Ascending aorta (tissue), 2 donors: ENCODE measurements at regions not wholly inside any gene's neighbourhood (a gene's known extent, or its start where the extent isn't known, plus 50 kb on each side); places are given as distances from the start of the nearest gene placed in this dataset.

ENCODE experiments used
- DNase-seq, 2 donors: peaks; one replicate each; pipeline ENCODE4 v3.0.0-alpha.2; 2019; ENCODE audit warnings: low spot score in 2 of 2
- H3K27ac ChIP-seq, 2 donors: fragments of 200-600 bp; sonication (generic); one replicate each; pipeline ENCODE4 v1.5.1; 2016 to 2017; ENCODE audit warnings: mild to moderate bottlenecking in 1 of 2
- H3K27me3 ChIP-seq: fragments of 200-600 bp; sonication (generic); one replicate; pipeline ENCODE4 v1.5.1; 2017
- H3K36me3 ChIP-seq, 2 donors: fragments of 200-600 bp; sonication (generic); one replicate each; pipeline ENCODE4 v1.5.1; 2016
- H3K4me1 ChIP-seq, 2 donors: fragments of 200-600 bp; sonication (generic); one replicate each; pipeline ENCODE4 v1.5.1; 2016 to 2017; ENCODE audit warnings: mild to moderate bottlenecking in 1 of 2
- H3K4me3 ChIP-seq, 2 donors: fragments of 200-600 bp; sonication (generic); one replicate each; pipeline ENCODE4 v1.5.1; 2016 to 2017; ENCODE audit warnings: mild to moderate bottlenecking in 1 of 2
- H3K9me3 ChIP-seq, 2 donors: fragments of 200-600 bp; sonication (generic); one replicate each; pipeline ENCODE4 v1.5.1; 2016
- intact Hi-C: fragments of 100-400 bp; cut with DNase I; formaldehyde crosslinking; loops from one replicate; pipeline ENCODE4 v1.15.1; 2023
- TF ChIP-seq, protein P1 (sequence below), 3 experiments: fragments of 200-600 bp in 2 of 3; fragments of 450-650 bp in 1 of 3; sonication (generic) in 2 of 3; IDR thresholded peaks; one replicate each; pipeline ENCODE4 v1.5.1; 2016 to 2019; ENCODE audit warnings: antibody characterized with exemption in 3 of 3, mild to moderate bottlenecking in 1 of 3, moderate library complexity in 1 of 3

DNA sequence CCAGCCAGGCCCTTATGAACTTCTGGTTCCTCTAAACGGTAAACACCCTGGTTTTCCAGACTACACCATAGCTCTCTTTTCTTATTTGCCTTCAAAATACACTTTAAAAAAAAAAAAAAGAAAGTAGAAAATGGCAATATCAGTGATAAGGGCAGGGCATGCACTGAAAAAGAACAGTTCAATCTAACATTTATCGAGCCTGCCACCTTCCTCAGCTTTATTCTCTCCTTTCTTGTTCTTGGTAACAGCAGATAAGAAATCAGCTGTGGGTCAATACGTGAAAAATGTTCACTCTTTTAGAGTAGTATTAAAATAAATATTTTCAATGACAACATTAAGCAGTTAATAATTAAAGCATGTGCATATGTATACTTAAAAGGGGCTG is 83.1 kb upstream of the ZNF648 start:
- Histone ChIP-seq H3K9me3 (no peaks in the 10 kb centered on the region), H3K4me1 (peaks cover 5 to 27% of the 10 kb centered on the region in 2 donors), H3K36me3 (no peaks in the 10 kb centered on the region), H3K27me3 (no peaks in the 10 kb centered on the region), H3K27ac (peak overlapping the region; percentile 79 to 91), H3K4me3 (no peak overlapping the region)
- intact Hi-C loops: loop anchor here (5.0 kb wide), 3 partner anchors 62 to 148 kb away; no protein-coding TSS in a partner anchor
- TF ChIP-seq, protein P1, sequence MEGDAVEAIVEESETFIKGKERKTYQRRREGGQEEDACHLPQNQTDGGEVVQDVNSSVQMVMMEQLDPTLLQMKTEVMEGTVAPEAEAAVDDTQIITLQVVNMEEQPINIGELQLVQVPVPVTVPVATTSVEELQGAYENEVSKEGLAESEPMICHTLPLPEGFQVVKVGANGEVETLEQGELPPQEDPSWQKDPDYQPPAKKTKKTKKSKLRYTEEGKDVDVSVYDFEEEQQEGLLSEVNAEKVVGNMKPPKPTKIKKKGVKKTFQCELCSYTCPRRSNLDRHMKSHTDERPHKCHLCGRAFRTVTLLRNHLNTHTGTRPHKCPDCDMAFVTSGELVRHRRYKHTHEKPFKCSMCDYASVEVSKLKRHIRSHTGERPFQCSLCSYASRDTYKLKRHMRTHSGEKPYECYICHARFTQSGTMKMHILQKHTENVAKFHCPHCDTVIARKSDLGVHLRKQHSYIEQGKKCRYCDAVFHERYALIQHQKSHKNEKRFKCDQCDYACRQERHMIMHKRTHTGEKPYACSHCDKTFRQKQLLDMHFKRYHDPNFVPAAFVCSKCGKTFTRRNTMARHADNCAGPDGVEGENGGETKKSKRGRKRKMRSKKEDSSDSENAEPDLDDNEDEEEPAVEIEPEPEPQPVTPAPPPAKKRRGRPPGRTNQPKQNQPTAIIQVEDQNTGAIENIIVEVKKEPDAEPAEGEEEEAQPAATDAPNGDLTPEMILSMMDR (IDR thresholded peaks at IDR 0.05): no peak
- DNase-seq: no peak

DNA sequence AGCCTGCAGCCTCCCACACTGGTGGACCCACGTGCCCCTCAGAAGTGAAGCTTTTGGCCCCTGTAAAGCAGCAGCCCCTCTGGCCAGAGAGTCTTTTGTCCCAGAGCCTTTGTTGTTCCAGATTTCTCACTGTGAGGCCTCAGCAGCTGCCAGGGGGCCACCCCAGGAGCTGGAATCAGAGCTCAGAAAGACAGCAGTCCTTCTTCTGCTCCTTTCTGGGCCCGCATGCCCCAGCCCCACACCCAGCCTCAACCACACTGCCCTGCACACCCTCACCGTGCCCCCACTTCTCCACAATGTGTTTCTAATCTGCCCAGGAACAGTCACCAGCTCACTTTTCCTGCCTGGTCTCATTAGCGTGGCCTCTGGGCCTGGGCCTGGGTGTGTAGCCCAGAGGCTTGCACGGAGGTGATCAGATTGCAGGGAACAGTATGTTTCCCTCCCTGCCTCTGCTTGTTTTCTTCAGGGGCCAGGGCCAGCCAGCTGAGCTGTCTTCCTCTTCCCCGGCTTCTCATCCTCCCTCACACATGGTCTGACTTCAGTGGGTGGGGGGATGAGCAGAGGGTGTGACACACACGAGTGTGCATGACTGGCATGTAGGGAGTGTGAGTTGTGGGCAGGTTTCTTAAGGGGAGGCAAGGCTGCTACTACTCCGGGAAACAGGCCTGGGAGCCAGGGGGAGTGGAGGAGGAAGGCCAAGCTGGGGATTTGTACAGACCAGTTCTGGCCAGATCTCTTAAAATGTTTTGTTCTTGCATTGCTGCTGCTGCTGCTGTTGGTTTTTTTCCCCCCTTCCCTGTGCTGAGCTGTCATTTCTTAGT is 82.5 kb upstream of the ZNF648 start:
- intact Hi-C loops: loop anchor here (1.0 to 5.0 kb wide), 6 partner anchors 53 to 252 kb away; no protein-coding TSS in a partner anchor
- TF ChIP-seq, protein P1 (IDR thresholded peaks at IDR 0.05): no peak
- Histone ChIP-seq H3K4me1 (peaks cover 5 to 27% of the 10 kb centered on the region in 2 donors), H3K4me3 (no peak overlapping the region), H3K27me3 (no peaks in the 10 kb centered on the region), H3K9me3 (no peaks in the 10 kb centered on the region), H3K36me3 (no peaks in the 10 kb centered on the region), H3K27ac (peak overlapping the region; percentile 79 to 91)
- DNase-seq: peak; percentile 75 to 88

- peak; percentile 69 to 96 for DNase-seq
- TF ChIP-seq, protein P1 (IDR thresholded peaks at IDR 0.05): peak; percentile 81 to 94 (median 87)
- Histone ChIP-seq H3K9me3 (no peaks in the 10 kb centered on the region), H3K27ac (peak overlapping the region; percentile 79 to 91), H3K4me1 (peaks cover 5 to 27% of the 10 kb centered on the region in 2 donors), H3K27me3 (no peaks in the 10 kb centered on the region), H3K36me3 (no peaks in the 10 kb centered on the region), H3K4me3 (no peak overlapping the region)
- intact Hi-C loops: loop anchor here (1.0 to 5.0 kb wide), 6 partner anchors 54 to 253 kb away; no protein-coding TSS in a partner anchor
These were observed 81.7 kb upstream of the ZNF648 start for GRCh38 chr1:182143154-182143657.

GRCh38 chr1:182142621-182143020 is 81.1 kb upstream of the ZNF648 start:
- TF ChIP-seq, protein P1 (IDR thresholded peaks at IDR 0.05): no peak
- no peak overlapping the region for H3K27ac ChIP-seq

DNA sequence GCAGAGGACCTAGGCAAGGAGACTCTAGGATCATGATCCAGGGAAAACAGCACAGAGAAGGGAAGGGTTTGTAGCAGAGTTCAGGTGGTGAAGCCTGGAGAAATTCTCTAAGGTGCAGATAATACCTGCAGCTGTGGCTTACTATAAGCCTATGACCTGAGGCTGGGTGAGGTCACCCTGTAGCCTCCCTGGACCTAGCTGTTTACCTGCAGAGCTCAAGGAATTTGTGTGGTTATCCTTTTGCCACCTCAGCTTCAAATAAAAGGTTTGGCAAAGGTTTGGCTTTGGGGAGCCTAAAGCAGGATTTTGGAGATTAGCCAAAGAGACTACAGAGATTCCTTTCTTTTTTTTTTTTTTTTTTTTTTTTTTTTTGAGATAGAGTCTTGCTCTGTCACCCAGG is 79.5 kb upstream of the ZNF648 start:
- Histone ChIP-seq H3K9me3 (no peaks in the 10 kb centered on the region), H3K36me3 (no peaks in the 10 kb centered on the region), H3K27ac (no peak overlapping the region), H3K4me3 (no peak overlapping the region), H3K27me3 (no peaks in the 10 kb centered on the region), H3K4me1 (peaks cover 5 to 27% of the 10 kb centered on the region in 2 donors)
- no peak for DNase-seq
- TF ChIP-seq, protein P1 (IDR thresholded peaks at IDR 0.05): no peak
- intact Hi-C loops: loop anchor here (5.0 kb wide), 3 partner anchors 59 to 151 kb away; no protein-coding TSS in a partner anchor

More at GRCh38 chr1:182142621-182143020, 81.1 kb upstream of the ZNF648 start:
- DNase-seq: no peak
- Histone ChIP-seq H3K4me3 (no peak overlapping the region), H3K9me3 (no peaks in the 10 kb centered on the region), H3K27me3 (no peaks in the 10 kb centered on the region), H3K36me3 (no peaks in the 10 kb centered on the region), H3K4me1 (peaks cover 5 to 27% of the 10 kb centered on the region in 2 donors)
- intact Hi-C loops: loop anchor here (1.0 to 5.0 kb wide), 6 partner anchors 54 to 254 kb away; no protein-coding TSS in a partner anchor
